ENCODE measurements at regions not wholly inside any gene's neighbourhood (a gene's known extent, or its start where the extent isn't known, plus 50 kb on each side); places are given as distances from the start of the nearest gene placed in this dataset.
"Not testable (repeated sequence)": the region's sequence is repeated elsewhere in the genome, so short reads cannot be mapped to it uniquely, and the experiment has no call there.

DNA sequence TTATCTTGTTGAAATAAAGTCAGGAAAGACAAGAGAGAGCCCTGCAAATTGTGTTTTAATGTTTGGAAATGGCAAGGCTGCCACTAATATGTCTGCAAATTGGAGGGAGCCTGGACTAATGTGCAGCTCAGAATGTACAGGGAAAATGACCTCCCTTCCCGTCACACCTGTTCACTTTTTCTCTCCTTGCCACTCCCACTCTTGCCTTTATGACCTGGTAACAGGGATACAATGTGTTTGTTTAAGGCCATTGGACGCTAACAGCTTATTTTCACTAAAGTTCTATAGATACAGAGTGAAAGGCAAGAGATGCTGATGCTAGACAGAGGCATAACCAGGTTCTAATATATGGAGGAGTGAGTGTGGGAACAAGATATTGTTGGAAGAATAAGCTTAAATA, 203.9 kb downstream of the RAB38 start:
- no peak for DNase-seq (ENCODE audit: low read depth in 2 of 2)

DNA sequence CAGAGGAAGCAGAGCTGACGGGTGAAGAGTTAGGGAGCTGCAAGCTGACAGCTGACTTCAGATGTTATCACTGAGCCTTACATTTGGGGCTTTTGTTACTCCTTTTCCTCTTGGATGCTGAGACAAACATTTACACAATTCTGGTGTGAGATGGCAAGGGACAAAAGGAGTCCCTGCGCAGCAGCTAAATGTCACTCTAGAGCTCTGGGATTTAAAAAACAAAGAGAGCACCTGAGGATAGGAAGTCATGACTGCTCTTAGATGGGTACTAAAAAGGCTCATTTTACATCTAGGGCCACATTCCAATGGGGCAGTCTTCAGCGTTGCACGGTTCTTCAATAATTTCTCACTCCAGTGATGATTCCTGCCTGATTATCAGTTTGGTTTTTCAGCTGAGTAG, 204.5 kb downstream of the RAB38 start:
- DNase-seq (ENCODE audit: low read depth in 2 of 2), result no peak

DNA sequence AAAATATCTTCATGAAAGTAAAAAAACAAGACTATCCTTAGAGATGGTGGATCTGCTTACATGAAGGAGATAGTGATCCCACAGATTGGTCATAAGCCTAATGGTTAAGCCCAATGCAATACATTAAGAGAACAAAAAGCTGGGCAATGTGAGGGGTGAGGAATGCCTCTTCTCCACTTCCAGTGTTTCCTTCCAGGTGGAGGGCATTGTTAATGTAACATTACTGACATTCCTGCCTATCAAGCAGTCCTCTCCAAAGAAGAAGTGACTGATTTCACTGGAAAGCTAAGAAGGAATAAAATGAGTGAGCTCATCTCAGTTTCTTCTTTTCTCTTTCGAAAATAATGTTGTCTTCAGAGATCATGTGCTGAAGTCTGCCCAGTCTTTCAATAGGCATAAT, 207.8 kb downstream of the RAB38 start:
- DNase-seq (ENCODE audit: low read depth in 2 of 2), result no peak

DNA sequence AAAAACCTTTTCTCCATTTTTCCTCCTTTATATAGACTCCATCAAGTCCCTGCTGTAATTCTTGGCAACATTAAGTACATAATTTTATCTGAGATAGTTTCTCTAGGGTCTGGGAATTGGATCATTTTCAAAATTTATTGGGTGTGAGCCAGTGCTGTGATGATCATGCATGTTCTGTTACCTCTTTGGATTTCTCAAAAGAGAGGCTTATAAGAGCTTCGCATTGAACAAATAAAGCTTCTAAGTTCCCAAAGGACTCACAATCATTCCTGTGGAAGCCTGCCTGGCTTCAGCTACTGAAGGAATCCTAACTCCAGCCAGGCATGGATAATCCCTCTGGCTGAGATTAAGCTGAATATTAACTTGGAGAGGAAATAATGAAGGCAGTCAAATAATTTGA, 208.5 kb downstream of the RAB38 start:
- DNase-seq (ENCODE audit: low read depth in 2 of 2), result peak; percentile 20 to 30

DNA sequence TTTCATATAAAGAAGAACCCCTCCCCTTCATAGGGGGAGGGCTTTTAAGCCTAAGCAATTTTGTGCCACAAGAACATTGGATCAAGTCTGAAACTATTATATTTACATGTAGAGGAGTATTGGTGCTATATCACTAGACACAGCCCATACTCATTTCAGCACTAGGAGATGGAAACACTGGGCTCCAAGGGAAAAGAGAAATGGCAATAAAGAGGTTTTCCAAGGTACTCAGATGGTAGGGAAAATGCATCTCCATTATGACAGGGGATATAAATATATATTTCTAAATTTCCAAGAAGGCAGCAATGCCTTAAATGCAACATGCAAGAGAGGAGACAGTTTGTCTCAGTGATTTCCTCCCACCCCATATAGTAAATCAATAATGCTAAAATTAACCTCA, 209.0 kb downstream of the RAB38 start:
- DNase-seq (ENCODE audit: low read depth in 2 of 2), result no peak

DNA sequence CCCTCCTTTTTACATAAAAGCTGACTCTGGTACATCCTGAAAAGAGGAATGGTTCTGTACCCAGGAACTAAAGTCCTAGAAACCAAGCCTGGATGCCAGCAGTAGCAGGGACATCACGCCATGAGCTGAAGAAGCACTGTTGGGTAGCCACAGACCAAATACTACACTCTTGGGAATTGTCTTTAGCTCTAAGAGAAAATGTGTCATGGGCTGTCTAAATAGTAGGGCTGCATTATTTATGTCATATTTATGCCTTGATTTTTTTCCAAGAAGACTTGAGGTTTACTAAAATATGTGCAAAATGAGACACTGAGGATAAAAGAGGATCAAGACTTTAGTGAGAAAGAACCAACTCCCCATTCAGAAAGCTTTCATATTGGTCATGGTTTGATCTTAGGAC, 213.6 kb downstream of the RAB38 start:
- peak; percentile 18 to 27 for DNase-seq (ENCODE audit: low read depth in 2 of 2)

DNA sequence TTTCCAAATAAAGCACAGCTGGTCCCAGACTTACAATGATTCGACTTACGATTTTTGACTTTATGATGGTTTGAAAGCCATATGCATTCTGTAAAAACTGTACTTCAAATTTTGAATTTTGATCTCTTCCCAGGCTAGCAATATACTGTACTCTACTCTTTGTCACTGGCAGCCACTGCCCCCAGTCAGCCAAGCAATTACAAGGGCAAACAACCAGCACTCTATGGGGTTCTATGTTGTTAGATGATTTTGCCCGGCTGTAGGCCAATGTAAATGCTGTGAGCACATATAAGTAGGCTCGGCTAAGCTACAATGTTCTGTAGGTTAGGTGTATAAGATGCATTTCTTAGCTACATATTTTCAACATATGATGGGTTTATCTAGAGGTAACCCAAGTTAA, 217.3 kb downstream of the RAB38 start:
- no peak for DNase-seq (ENCODE audit: low read depth in 2 of 2)

DNA sequence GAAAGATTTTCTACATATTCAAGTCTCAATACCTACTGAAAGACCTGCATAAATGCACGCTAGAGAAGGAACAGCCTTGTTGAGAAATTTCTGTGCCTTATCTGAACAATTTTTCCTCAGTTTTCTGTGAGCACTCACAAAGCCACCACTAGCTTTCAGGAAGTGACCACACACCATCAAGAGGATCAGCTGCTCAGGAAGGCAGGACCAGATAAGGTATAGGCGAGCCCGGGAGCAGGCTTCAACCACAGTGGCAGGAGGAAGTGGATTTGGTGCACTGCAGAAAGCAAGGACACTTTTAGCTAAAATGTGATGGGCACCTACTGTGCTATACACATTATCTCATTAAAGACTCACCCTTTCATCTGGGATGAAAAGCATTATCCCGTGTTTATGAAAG, 220.8 kb downstream of the RAB38 start:
- no peak for DNase-seq (ENCODE audit: low read depth in 2 of 2)

DNA sequence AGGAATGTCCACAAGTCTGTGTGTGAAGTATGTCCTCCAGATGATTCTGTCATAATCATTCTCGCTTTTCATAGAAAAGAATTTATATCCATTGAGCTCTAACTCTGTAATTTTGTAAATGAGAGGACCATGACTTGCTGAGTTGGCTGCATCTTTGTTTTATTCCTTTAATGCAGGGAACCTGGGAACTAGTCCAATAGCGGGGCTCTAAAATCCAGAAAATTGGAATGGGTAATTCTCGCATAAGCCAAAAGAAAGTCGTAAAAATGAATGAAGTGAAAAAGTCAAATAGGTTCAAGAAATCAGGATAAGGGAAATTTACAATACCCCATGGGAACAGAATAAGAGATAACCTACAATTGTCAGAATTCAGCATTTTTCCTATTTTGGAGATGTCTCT, 232.5 kb downstream of the RAB38 start:
- DNase-seq (ENCODE audit: low read depth in 2 of 2), result no peak

DNA sequence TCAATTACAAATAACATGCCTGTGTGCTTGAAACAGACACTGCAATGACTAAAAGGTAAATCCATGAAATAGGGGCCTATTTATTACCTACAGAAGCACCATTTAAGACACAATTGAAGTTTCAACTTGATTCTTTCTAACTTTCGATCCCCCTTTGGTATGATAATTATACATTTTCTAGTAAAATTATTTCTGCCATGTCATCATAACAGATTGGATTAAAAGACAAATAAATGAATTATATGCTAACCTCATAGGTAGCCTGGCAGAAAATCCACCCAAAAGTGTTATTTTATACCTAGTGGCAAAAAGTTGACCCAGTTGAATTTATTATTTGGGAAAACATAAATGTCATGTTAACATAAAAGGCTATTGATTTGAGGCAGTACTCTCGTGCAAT, 241.1 kb downstream of the RAB38 start:
- no peak for DNase-seq (ENCODE audit: low read depth in 2 of 2)

DNA sequence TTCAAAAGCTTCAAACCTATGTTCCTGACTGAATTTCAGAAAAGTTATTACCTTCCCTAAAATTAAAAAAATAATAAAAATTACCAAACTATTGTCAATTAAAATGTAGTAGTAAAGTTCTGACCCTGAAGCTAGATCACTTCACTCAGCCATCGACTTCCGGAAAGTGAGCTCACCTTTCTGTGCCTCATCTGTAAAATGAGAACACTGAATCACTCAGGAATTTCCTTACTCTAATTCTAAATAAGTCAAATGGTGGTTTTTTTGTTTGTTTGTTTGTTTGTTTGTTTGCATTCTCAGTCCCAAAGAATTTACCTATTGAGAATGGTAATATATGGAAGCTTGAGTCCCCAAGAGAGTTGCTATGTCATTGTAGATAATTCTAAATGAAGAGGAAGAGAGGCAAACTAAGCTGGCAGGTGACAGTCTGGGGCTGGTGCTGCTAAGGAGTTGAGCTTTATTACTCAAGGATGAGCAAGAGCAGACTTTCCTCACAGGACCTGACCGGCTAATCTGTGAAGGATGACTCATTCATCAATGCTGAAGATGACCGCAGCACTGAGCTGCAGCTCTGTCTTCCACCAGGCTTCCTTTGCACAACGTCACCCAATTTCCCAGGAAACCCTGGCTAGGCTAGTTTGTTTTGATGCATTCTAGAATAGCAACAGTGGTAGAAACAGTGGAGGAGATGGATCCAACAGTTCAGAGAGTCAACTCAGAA, 248.8 kb downstream of the RAB38 start:
- peak; percentile 37 to 50 for DNase-seq (ENCODE audit: low read depth in 2 of 2)

DNA sequence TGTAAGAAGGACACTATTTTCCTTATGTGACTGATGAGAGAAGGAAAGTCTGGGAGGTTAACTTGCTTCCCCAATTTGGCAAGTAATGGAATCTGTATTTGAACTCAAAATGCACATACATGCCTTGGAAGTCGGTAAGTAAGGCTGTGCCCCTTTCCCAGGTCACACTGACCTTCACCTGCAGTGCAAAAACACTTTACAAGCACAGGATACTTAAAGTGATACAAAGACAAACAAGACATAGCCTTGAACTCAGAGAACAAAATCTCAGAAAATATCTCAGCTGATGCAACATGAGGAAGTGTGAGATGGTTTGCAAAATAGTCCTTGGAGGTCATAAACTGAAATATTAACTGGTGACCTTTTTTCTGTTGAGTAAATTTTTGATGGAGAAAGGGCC, 251.1 kb downstream of the RAB38 start:
- DNase-seq (ENCODE audit: low read depth in 2 of 2), result no peak

DNA sequence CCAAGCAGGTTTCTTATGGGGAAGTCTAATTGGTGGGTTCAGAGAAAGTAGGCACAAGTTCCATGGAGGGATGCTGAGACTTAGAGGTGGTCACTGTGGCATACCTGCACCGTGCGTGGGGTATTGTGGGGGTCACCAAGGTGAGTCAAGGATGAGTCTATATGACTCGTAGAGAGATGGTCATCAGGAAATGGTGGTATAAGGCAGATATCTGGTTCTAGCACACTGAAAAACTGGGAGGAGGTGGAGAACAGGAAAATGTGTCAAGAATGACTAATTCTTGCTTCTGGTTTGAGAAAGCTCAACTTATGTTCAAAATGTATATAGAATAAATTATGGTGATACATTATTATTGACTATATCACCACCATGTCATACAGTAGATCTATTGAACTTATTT, 258.1 kb downstream of the RAB38 start:
- no peak for DNase-seq (ENCODE audit: low read depth in 2 of 2)

DNA sequence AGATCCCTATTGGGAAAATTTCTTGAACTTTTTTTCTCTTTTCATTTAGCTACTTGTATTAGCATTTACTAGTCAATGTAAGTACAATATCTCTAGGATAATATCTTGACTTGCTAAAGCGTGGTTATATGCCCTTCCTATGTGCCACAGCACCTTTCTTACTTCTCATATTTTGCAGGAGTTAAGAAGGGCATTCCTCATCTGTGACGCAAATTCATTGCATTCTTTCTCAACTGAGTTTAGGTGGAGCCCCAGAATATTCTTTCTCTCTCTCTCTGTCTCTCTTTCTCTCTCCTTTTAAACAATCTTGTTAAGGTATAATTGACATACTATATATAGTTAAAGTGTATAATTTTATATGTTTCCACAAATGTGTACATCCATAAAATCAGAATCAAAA, 266.1 kb downstream of the RAB38 start:
- DNase-seq (ENCODE audit: low read depth in 2 of 2), result no peak

DNA sequence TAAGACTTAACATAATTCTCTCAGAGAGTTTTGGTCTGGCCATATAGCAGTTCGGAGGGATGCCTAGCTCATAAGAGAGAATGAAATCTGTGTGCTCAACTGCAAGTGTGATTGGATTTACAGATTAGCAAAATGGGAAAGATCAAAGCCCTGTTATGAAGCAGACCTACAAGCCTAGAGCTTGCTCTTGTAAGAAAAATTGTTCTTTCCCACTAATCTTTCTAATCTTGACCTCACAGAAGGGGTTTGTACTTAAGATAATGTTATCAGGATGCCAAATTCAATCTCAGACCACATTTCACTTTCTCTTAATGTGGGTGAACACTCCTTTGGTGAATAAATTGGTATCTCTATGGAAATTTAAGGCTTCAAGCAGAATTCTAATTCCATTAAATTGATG, 267.2 kb downstream of the RAB38 start:
- no peak for DNase-seq (ENCODE audit: low read depth in 2 of 2)

DNA sequence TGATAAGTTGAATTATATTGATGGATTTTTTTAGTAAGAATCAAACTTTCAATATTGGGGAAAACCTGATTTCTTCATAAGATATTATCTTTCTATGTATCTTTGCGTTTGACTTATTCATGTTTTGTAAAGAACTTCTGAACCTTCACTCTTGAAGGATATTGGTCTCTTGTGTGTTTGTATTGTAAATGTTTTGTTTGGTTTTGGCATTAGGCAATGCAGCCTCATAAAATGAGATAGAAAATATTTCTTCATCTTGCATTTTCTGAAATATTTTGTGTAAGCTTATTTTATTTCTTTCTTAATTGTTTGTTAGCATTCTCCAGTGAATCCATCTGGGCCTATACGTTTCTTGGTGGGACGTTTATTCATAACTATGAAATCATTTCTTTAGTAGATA, 271.9 kb downstream of the RAB38 start:
- DNase-seq (ENCODE audit: low read depth in 2 of 2), result no peak

DNA sequence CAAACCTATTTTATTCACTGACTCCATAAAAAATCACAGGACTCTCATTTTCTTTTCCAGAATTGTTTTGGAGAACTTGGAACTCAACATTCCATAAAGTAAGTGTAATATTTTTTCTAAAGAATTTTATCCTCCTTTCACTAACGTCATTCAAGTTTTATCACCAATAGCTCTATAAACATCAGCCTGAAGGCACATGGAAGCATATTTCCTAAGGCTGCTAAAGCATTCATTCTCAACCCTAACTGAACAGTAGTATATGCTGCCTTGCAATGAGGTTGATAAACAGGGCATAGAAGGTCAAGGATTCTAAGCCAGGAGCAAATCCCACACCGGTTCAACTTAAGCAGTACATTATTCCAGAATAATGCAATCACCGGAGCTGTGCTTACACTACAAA, 273.9 kb downstream of the RAB38 start:
- DNase-seq (ENCODE audit: low read depth in 2 of 2), result no peak

DNA sequence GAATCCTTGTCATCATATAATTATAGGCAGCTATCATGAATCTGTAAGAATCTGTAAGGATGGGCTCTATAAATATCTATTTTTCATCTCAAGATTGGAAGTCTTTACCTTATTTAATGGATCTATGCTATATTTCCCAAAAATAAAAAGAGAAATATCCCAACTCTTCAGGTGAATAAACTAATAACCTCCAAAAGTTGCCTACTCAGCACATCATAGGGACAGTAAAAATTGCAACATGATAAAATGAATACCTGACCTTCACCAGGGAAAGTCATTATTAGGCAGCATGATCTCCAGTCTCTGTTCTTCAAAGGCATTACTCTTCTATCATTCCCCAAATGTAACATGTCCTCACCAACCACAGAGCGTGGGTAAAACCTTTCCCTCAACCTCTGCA, 277.3 kb downstream of the RAB38 start:
- DNase-seq (ENCODE audit: low read depth in 2 of 2), result no peak

DNA sequence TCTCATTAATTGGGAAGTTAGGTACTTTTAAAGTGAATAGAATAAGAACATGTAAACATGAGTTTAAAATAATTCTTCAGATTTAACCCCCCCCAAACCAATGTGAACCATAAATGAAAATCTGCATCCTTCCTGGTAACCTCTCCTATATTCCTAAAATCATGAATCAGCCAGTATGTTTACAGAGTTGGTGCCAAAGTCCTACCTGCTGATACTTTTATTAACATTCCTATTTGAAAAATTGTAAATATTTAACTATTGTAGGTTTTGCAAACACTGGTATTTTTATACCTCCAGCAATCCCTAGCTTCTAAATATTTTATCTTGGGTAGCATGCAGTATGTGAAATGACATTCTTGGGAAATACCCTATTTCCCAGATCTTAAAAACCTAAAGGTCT, 278.2 kb downstream of the RAB38 start:
- no peak for DNase-seq (ENCODE audit: low read depth in 2 of 2)

DNA sequence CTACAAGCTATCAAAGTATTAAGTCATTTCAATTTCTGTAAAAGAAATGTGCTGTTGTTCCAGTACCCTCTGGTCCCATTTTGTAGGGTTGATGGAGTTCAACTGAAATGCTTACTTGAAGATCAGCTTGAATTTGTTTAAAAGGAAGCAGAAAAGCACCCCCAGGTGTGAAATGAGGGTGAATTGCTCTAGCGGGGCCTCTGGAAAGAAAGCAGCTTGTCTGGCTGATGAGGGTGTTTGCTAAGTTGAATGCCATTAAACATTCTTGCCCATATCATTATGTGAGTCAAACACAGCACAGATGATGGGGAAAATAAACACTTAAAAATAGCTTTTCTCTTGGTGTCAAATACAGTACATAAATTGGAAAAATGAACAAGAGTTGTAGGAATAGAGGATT, 280.3 kb downstream of the RAB38 start:
- no peak for DNase-seq (ENCODE audit: low read depth in 2 of 2)

DNA sequence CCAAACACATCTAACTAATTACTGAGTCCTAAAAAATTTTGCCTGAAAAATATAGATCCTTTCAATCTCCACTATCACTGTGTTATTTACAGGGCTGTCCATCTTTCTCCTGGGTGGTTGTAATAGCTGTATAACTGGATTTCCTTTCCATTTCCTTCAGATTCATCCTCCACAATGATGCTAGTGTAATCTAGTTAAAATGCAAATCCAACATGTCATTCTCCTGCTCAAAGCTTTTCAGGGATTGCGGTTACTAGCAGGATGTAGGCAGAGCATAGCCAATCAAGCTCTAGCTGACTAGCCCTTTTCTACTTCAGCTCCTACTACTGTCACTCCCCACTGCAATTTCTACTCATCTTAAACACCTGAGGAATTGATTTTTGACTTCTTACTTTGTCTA, 283.0 kb downstream of the RAB38 start:
- DNase-seq (ENCODE audit: low read depth in 2 of 2), result no peak

DNA sequence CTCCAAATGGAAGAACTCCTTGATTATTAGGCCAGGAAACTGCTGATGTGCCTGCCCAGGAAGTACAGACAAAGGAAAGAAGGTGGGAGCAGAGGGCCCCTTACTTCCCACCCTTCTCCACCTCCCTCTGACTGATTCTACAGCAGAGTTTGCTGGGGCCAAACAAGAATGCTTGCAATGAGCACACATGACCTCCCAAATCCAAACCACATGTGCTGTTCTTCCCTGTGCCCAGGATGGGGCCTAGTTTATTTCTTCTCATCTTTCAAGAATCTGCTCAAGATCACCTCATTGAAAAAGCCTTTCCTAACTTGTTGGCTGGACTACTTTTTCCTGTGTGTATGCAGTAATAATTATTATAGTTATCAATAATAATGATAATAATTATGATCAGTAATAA, 286.1 kb downstream of the RAB38 start:
- DNase-seq (ENCODE audit: low read depth in 2 of 2), result no peak

DNA sequence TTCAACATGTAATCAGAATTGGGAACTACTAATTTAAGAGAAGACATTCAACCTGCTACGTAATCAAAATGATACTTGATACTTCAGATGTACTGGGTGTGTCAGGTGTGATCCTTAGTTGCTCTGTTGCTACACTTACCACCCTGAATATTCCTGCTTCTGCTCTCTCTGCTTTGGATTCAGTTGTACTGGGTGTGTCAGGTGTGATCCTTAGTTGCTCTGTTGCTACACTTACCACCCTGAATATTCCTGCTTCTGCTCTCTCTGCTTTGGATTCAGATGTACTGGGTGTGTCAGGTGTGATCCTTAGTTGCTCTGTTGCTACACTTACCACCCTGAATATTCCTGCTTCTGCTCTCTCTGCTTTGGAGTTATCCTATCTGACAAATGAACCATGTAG, 290.2 kb downstream of the RAB38 start:
- not testable (repeated sequence) for DNase-seq (ENCODE audit: low read depth in 2 of 2)

DNA sequence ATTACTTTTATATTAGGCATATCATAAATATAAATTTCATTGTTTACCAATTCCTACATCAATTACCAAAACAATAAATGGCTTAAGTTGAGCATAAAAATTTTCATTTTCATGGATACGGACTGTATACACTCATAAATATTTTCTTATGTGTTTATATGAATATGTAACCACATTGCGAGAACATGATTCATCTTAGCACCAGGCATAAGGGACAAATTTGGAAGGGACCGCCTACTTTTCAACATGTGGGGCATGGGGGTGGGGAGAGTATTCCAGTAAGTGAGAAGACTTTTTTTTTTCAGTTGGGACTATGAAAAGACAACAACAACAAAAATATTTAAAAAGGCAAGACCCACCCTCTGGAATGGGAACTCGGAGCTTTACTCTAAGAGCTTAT, 296.1 kb downstream of the RAB38 start:
- DNase-seq (ENCODE audit: low read depth in 2 of 2), result peak; percentile 46 to 54
